ENCODE measurements at regions not wholly inside any gene's neighbourhood (a gene's known extent, or its start where the extent isn't known, plus 50 kb on each side); places are given as distances from the start of the nearest gene placed in this dataset.
"Not testable (repeated sequence)": the region's sequence is repeated elsewhere in the genome, so short reads cannot be mapped to it uniquely, and the experiment has no call there.

- no peak for DNase-seq
Measured at GRCh38 chr1:37325010-37325409, 149.4 kb upstream of the ZC3H12A start.

DNA sequence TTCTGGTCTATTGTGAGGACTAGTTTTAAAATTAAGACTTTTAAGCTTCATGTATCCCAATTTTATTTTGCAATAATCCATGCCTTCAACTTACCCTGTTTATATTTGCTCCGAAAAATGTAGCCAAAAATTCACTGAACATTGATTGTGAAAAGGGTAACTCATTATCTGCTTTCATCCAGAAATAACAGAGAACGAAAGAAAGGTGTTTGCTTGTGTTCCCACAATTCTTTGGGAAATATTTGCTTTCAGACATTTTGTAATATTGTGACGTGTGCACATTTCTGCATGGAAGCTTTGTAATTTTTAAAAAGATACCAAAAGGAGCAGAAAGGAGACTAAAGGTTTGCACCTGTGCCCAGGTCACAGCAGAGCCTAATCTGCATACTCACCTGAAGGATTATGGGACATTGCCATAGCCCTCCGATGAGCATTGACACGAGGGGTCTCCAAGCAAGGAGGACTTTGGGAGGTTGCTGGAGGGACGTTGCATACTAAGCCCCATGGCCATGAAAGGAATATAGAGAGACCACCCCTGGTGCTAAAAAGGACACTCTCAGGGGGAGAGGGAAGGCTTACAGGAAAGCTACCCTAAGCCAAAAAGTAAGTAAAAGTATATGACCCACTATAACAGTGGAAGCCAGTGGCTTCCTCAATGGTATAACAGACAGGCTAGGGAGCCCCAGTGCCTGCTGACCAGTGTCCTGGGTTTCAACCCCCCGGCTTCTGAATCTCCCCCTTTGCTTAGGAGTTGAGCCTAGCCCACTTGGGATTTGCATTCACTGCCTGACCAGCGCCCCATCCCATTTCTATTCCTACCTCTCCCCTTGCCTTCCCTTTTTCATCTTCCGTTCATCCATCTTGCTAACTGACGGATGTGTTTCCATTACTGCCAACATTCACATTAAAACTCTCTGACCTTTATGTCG is 148.6 kb upstream of the ZC3H12A start:
- DNase-seq = no peak

DNA sequence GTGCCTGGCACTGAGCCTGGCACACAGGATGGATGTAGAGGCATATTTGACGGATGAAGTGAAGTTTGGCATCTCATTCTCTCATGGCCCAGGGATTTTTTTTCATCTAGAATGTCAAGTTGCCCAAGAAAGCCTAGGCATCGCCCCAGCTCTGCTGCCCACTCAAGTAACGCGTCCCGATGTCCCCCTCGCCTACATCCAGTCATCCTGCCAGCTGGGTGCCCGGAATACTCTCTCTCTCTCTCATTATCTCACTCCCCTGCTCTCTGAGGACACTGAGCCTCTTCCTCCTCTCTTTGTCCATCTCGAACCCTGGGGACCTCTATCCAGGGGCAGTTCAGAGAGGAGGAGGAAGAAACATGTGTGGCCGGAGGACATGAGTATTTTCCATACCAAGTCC is 142.3 kb upstream of the ZC3H12A start:
- DNase-seq = no peak

DNA sequence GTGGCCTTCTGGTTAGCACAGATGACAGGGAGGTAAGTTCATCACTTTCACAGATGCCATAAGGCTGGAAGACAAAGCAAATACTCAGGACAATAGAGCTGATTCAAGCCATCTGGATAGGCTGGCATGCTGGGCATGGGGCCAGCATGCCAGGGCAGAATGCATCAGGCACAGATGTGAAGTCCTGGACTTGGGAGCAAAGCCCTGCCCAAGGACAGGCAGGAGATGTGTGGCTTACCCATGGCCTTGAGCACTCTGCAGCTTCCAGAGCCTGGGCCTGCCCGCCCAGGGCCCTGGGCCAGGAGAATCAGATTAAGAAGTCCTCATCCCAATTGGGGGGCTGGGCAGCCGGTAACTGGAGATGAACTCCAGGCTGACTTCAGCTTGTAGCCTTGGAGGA is 135.7 kb upstream of the ZC3H12A start:
- DNase-seq = no peak

- no peak for DNase-seq
Measured at GRCh38 chr1:37342736-37343135, 131.6 kb upstream of the ZC3H12A start.

- no peak for DNase-seq
Measured at GRCh38 chr1:37347104-37347649, 127.2 kb upstream of the ZC3H12A start.

GRCh38 chr1:37353871-37354270 is 120.5 kb upstream of the ZC3H12A start:
- DNase-seq = no peak

DNA sequence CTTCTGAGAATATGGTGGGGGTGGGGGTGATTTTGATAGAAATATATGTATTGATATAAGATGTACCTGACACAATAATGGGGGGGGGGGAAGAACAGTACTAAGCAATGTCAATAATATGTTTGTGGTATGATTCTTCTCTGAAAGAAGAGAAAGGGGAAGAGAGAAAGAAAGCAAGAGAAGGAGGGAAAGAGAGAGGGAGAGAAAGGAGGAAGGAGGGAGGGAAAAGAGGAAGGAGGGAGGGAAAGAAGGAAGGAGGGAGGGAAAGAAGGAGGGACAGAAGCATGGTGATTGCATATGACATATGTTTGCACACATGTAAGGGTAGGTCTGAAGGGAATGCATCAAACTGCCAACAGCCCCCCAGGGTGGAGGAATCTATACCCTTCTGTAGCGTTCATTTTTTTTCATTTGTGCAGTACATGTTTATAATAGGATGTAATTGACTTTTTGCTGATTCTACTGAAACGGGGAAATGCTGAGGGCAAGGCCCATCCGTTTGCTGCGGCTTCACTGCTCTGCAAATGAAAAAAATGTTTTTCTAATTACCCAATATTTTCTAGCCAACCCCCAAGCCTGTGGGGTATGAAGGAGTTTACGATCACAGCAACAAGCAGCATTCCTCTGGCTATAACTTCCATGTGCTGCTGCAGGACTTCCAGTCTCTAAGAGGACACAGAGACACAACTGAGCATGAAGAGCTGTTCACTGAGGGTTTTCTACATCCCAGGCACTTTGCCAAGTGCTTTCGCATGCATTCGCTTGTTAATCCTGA is 119.3 kb upstream of the ZC3H12A start:
- DNase-seq = no peak

- no peak for DNase-seq
Measured at GRCh38 chr1:37358992-37359391, 115.4 kb upstream of the ZC3H12A start.

GRCh38 chr1:37360011-37360410 is 114.4 kb upstream of the ZC3H12A start:
- DNase-seq = no peak

GRCh38 chr1:37362594-37363385 is 111.6 kb upstream of the ZC3H12A start:
- DNase-seq = no peak

- DNase-seq = no peak
Measured at GRCh38 chr1:37363535-37363934, 110.8 kb upstream of the ZC3H12A start.

- not testable (repeated sequence) for DNase-seq
Measured at GRCh38 chr1:37368665-37369315, 105.6 kb upstream of the ZC3H12A start.

GRCh38 chr1:37372302-37372701 is 102.1 kb upstream of the ZC3H12A start:
- no peak for DNase-seq

DNA sequence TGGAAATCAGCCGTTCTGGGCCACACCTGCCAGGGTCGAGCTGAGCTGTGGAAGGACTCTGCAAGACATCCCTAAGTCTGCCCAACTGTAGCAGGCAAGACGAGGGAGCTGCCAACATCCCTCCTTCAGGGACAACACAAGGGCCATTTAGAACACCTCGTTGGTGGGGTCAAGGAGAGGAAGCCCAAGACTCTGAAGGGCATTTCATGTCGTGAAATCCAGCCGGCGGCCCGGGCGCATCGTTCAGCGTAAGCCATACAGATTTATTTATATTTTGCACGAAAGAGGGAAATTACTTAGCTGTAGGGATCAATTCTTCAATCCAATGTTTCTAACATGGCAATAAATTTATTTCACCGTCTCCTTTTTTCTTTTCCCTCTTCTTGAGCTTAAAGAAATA is 101.7 kb upstream of the ZC3H12A start:
- no peak for DNase-seq

GRCh38 chr1:37373413-37373812 is 101.0 kb upstream of the ZC3H12A start:
- no peak for DNase-seq

GRCh38 chr1:37380546-37380945 is 93.8 kb upstream of the ZC3H12A start:
- DNase-seq = not testable (repeated sequence)

DNA sequence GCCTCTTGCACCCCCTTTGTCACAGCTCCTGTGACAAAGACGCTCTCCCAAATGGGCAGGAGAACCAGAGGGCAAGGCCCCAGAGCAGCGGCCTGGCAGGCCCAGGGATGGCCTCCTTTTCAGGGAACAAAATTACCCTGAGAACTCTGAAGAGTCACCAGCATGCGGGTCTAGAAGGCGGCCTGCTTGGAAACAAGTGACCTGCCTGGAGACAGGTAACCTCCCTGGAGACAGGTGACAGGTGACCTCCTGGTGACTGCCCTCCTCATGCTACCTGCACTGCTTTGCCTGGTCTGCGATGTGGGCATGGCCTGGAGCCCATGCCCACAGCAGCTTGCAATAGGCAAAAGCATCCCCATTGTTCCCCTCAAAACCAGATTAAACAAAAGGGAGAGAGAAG is 86.5 kb upstream of the ZC3H12A start:
- DNase-seq = no peak

DNA sequence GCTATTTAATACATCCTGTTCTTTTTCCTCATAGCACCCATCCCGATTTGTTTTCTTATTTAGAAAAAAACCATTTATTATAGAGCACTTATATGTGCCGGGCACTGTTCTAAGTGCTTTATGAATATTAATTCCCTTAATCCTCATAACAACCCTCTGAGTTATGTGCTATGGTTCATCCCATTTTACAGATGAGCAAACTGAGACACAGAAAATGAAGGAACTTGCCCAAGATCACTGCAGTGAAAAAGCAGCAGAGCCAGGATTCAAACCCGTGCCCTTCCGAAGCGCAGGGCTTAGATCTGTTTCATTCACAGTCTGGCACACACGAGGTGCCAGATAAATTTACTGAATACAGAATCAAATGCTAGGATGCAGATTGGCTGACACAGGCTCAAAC is 85.1 kb upstream of the ZC3H12A start:
- DNase-seq = no peak

- DNase-seq = no peak
Measured at GRCh38 chr1:37391211-37392011, 83.0 kb upstream of the ZC3H12A start.

- DNase-seq = no peak
Measured at GRCh38 chr1:37392051-37392450, 82.3 kb upstream of the ZC3H12A start.

Data from activated CD4-positive, alpha-beta T cell treated with anti-CD3 and anti-CD28 coated beads, Interleukin-10, Interleukin-2, amounts not matched to agents 100 ng/mL and 50 ng/mL, durations not matched to agents 16 hours and 8 hours (primary cell).